ENCODE measurements at regions not wholly inside any gene's neighbourhood (a gene's known extent, or its start where the extent isn't known, plus 50 kb on each side); places are given as distances from the start of the nearest gene placed in this dataset.

GRCh38 chr22:49090061-49090852, 737.4 kb downstream of the BRD1 start:
- Histone ChIP-seq H3K9me3 (no peaks in the 10 kb centered on the region), H3K36me3 (no peaks in the 10 kb centered on the region), H3K27ac (no peak overlapping the region), H3K4me3 (no peak overlapping the region), H3K27me3 (no peaks in the 10 kb centered on the region), H3K4me1 (no peaks in the 10 kb centered on the region)
- no peak for DNase-seq (ENCODE audit: low spot score in 2 of 2)
- 85% methylated on average over 15 of the region's 20 CpGs for WGBS, 2 donors
- no peak for TF ChIP-seq POLR2A (IDR thresholded peaks at IDR 0.05)
- TF ChIP-seq CTCF (IDR thresholded peaks at IDR 0.05): no peak
- TF ChIP-seq EP300 (IDR thresholded peaks at IDR 0.05): no peak

GRCh38 chr22:49088801-49089791, 738.6 kb downstream of the BRD1 start:
- Histone ChIP-seq H3K27me3 (no peaks in the 10 kb centered on the region), H3K9me3 (no peaks in the 10 kb centered on the region), H3K36me3 (no peaks in the 10 kb centered on the region), H3K4me3 (no peak overlapping the region), H3K4me1 (no peaks in the 10 kb centered on the region), H3K27ac (no peak overlapping the region)
- TF ChIP-seq POLR2A (IDR thresholded peaks at IDR 0.05): no peak
- no peak for TF ChIP-seq CTCF (IDR thresholded peaks at IDR 0.05)
- no peak for TF ChIP-seq EP300 (IDR thresholded peaks at IDR 0.05)
- 81 to 86% methylated on average over 25 to 34 of the region's 35 CpGs for WGBS, 2 donors
- DNase-seq (ENCODE audit: low spot score in 2 of 2): no peak

GRCh38 chr22:49087716-49088601, 739.7 kb downstream of the BRD1 start:
- H3K27me3 ChIP-seq: no peaks in the 10 kb centered on the region
- H3K36me3 ChIP-seq: no peaks in the 10 kb centered on the region
- H3K4me1 ChIP-seq: no peaks in the 10 kb centered on the region
- H3K9me3 ChIP-seq: no peaks in the 10 kb centered on the region
- no peak for TF ChIP-seq POLR2A (IDR thresholded peaks at IDR 0.05)
- TF ChIP-seq CTCF (IDR thresholded peaks at IDR 0.05): no peak
- TF ChIP-seq EP300 (IDR thresholded peaks at IDR 0.05): no peak
- no peak for DNase-seq (ENCODE audit: low spot score in 2 of 2)
- no peak overlapping the region for H3K4me3 ChIP-seq
- H3K27ac ChIP-seq: no peak overlapping the region
- 72 to 76% methylated on average over 16 to 20 of the region's 26 CpGs for WGBS, 2 donors

- no peaks in the 10 kb centered on the region for H3K9me3 ChIP-seq
- H3K36me3 ChIP-seq: no peaks in the 10 kb centered on the region
- H3K27me3 ChIP-seq: no peaks in the 10 kb centered on the region
- TF ChIP-seq EP300 (IDR thresholded peaks at IDR 0.05): no peak
- TF ChIP-seq CTCF (IDR thresholded peaks at IDR 0.05): no peak
- no peak for TF ChIP-seq POLR2A (IDR thresholded peaks at IDR 0.05)
- H3K27ac ChIP-seq: no peak overlapping the region
- no peak for DNase-seq (ENCODE audit: low spot score in 2 of 2)
- no peaks in the 10 kb centered on the region for H3K4me1 ChIP-seq
- 58 to 71% methylated on average over 10 of the region's 10 CpGs for WGBS, 2 donors
- H3K4me3 ChIP-seq: no peak overlapping the region
Measured at GRCh38 chr22:49087198-49087597, 740.5 kb downstream of the BRD1 start.

Data from tibial nerve (tissue), 4 donors.